ENCODE measurements at regions not wholly inside any gene's neighbourhood (a gene's known extent, or its start where the extent isn't known, plus 50 kb on each side); places are given as distances from the start of the nearest gene placed in this dataset.

- TF ChIP-seq CTCF (IDR thresholded peaks at IDR 0.05 in 4 of 5, conservative IDR thresholded peaks at IDR 0.05 in 1 of 5) (no peak), POLR2A (IDR thresholded peaks at IDR 0.05) (no peak)
Observed at GRCh38 chr3:106108925-106109324, 240.1 kb upstream of the CBLB start.
